ENCODE measurements at regions not wholly inside any gene's neighbourhood (a gene's known extent, or its start where the extent isn't known, plus 50 kb on each side); places are given as distances from the start of the nearest gene placed in this dataset.

- no peak for ATAC-seq
These were observed 183.5 kb upstream of the GALNTL6 start for GRCh38 chr4:171629737-171630136.

- no peak for ATAC-seq
These were observed 184.0 kb upstream of the GALNTL6 start for GRCh38 chr4:171629182-171629581.

GRCh38 chr4:171626554-171626953 lies 186.7 kb upstream of the GALNTL6 start:
- ATAC-seq: no peak

GRCh38 chr4:171622729-171623128 lies 190.5 kb upstream of the GALNTL6 start:
- ATAC-seq: no peak

- ATAC-seq: no peak
These were observed 191.6 kb upstream of the GALNTL6 start for GRCh38 chr4:171621646-171622045.

- ATAC-seq: no peak
These were observed 200.3 kb upstream of the GALNTL6 start for GRCh38 chr4:171612907-171613306.

GRCh38 chr4:171602638-171603355 lies 210.4 kb upstream of the GALNTL6 start:
- ATAC-seq: no peak

GRCh38 chr4:171601091-171601490 lies 212.1 kb upstream of the GALNTL6 start:
- ATAC-seq: no peak

- no peak for ATAC-seq
These were observed 213.6 kb upstream of the GALNTL6 start for GRCh38 chr4:171599628-171600027.

GRCh38 chr4:171594293-171594692 lies 218.9 kb upstream of the GALNTL6 start:
- no peak for ATAC-seq

- no peak for ATAC-seq
These were observed 222.5 kb upstream of the GALNTL6 start for GRCh38 chr4:171590716-171591115.

- no peak for ATAC-seq
These were observed 224.4 kb upstream of the GALNTL6 start for GRCh38 chr4:171588764-171589163.

- ATAC-seq: no peak
These were observed 225.1 kb upstream of the GALNTL6 start for GRCh38 chr4:171588051-171588545.

GRCh38 chr4:171583790-171584189 lies 229.4 kb upstream of the GALNTL6 start:
- no peak for ATAC-seq

- no peak for ATAC-seq
These were observed 230.1 kb upstream of the GALNTL6 start for GRCh38 chr4:171582961-171583581.

- ATAC-seq: no peak
These were observed 240.0 kb upstream of the GALNTL6 start for GRCh38 chr4:171573181-171573580.

GRCh38 chr4:171565130-171565788 lies 247.9 kb upstream of the GALNTL6 start:
- no peak for ATAC-seq

- no peak for ATAC-seq
These were observed 251.8 kb upstream of the GALNTL6 start for GRCh38 chr4:171561419-171561818.

- no peak for ATAC-seq
These were observed 259.2 kb upstream of the GALNTL6 start for GRCh38 chr4:171553961-171554360.

GRCh38 chr4:171542640-171543039 lies 270.6 kb upstream of the GALNTL6 start:
- ATAC-seq: no peak

GRCh38 chr4:171538601-171539100 lies 274.6 kb upstream of the GALNTL6 start:
- no peak for ATAC-seq

GRCh38 chr4:171534391-171534790 lies 278.8 kb upstream of the GALNTL6 start:
- ATAC-seq: no peak

GRCh38 chr4:171532968-171533367 lies 280.2 kb upstream of the GALNTL6 start:
- no peak for ATAC-seq

GRCh38 chr4:171524903-171525302 lies 288.3 kb upstream of the GALNTL6 start:
- no peak for ATAC-seq

Measured in esophagus mucosa (tissue), 1 donor.